H7 (cell line): ENCODE measurements at regions not wholly inside any gene's neighbourhood (a gene's known extent, or its start where the extent isn't known, plus 50 kb on each side); places are given as distances from the start of the nearest gene placed in this dataset.

ENCODE experiments used
- DNase-seq: peaks from one replicate; pipeline ENCODE4 v3.0.0; 2012
- H3K27me3 ChIP-seq: 2 replicates; pipeline ENCODE4 v1.6.0; 2011; ENCODE audit warnings: mild to moderate bottlenecking, low read length; ENCODE audit not compliant: control insufficient read depth, insufficient read depth
- H3K36me3 ChIP-seq: replicated peaks from 2 replicates; pipeline ENCODE4 v1.5.1; 2011; ENCODE audit warnings: low read length; ENCODE audit not compliant: control insufficient read depth, insufficient read depth
- H3K4me3 ChIP-seq: 2 replicates; pipeline ENCODE4 v1.5.1; 2011; ENCODE audit warnings: low read depth, mild to moderate bottlenecking, control low read depth, low read length, moderate library complexity; ENCODE audit not compliant: insufficient read depth

DNA sequence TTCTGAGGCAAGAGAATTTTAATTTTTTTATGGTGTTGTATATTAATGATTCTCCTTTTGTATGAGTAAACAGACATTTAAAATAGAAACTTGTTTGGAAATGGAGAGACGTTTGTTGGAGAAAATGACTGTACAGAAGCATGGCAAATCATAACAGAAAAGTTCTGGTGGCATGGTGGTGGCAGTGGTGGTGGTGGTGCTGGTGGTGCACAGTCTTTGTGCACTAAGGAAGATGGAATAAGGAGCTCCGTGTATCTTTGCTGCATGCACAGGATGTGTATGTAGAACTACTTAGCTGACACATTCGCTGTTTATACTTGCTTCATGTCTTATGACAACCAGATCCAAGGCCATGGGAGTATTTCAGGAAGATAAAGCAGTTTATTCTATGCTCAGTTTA, 294.9 kb downstream of the UTRN start:
- DNase-seq: no peak
- H3K27me3 ChIP-seq: no peaks in the 10 kb centered on the region
- no peak overlapping the region for H3K4me3 ChIP-seq
- H3K36me3 ChIP-seq: peaks cover 2% of the 10 kb centered on the region

DNA sequence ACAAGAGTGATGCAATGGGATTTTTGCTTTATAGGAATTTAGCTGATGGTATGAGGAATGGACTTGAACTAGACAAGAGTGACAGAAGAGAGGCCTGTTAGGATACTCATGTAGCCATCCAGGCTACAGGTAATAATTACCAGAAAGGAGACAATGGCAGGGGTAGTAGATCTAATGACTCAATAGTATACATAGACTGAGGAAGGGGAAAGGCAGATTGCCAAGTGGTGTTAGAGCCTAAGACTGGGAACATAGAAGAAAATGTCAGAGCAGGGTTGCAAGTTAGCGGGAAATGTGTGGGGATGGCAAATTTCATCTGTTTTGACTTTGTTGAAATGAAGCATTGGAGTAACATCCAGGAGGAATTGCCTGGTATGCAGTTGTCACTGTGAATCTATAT, 295.6 kb downstream of the UTRN start:
- H3K36me3 ChIP-seq: peaks cover 2% of the 10 kb centered on the region
- H3K27me3 ChIP-seq: no peaks in the 10 kb centered on the region
- no peak for DNase-seq
- H3K4me3 ChIP-seq: no peak overlapping the region

DNA sequence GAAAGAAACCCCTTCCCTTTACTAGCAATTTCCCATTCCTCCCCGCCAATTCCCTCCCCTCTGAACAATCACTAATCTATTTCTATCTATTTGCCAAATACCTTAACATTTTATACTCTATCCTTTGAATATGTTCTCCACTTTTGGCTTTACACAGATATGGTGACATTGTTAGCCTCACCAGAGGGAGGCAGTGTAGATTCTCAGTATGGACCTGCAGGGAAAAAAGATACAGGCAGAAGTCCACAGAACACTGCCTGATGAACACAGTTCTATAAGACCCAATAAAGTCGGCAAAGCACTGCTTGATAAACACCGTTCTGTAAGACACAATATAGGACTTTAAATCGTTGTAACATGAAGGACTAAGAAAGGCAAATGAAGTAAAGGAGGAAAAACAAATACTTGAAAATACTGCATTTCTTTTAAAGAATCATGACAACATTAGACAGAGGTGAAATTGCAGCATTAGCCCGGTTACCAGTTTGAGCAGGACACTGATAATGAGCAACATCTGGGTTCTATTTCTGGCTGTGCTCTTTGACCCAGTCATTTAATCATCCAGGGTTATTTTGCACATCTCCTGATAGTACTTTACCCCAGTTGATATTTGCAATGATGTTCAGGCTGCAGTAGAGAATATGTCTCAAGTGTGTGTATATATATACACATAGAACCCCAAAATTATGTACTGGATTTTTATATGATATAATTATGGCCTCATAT, 296.8 kb downstream of the UTRN start:
- no peak overlapping the region for H3K4me3 ChIP-seq
- no peaks in the 10 kb centered on the region for H3K27me3 ChIP-seq
- H3K36me3 ChIP-seq: peaks cover 2% of the 10 kb centered on the region
- DNase-seq: peak; percentile 8

DNA sequence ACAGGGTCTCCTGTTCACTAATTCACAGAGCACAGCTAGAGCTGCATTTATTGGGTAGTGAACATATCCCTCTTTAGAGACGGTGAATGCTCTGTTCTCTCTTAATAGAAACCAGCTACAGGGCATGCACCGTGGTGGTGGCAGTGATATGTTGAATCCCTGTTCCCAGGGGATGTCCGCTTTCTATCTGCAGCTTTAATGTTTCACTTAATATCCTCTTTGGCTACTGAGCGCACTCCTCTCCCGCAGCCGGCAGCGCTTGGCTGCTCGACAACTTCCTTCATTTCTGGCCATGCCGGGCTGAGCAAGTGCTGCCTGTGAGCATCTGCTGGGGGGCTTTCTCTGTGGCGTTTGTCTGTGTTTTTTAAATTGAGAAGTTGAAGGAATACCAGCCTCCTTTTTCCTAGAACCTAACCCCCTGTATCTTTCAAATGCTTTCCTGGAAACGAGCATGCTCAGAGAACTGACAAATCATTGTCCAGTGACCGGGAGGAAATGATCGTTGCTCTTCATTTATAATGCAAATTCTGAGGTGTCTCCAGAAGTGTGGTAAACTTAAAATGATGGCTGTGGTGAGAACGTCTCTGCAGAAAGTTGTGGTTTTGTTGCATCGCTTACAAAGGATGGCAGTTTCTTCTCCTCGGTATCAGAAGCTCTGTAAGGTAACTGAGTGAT, 297.9 kb downstream of the UTRN start:
- no peak for DNase-seq
- H3K4me3 ChIP-seq: no peak overlapping the region
- H3K36me3 ChIP-seq: no peaks in the 10 kb centered on the region
- H3K27me3 ChIP-seq: no peaks in the 10 kb centered on the region

DNA sequence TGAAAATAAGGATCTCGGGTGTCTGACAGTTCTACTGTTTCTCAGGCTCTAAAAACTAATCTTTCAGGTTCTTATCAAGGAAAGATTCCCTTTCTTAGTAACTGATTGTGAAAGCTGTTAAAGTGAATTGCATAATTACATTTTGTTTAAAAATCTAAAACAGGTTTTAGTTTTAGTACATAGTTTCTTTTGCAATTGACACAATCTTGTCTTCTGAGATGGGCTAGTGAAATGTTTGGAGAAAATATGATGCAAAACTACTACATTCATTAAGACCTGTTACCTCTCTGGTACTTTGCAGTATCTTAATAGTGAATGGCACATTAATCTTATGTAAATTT, 298.4 kb downstream of the UTRN start:
- Histone ChIP-seq H3K36me3 (no peaks in the 10 kb centered on the region), H3K27me3 (no peaks in the 10 kb centered on the region)

DNA sequence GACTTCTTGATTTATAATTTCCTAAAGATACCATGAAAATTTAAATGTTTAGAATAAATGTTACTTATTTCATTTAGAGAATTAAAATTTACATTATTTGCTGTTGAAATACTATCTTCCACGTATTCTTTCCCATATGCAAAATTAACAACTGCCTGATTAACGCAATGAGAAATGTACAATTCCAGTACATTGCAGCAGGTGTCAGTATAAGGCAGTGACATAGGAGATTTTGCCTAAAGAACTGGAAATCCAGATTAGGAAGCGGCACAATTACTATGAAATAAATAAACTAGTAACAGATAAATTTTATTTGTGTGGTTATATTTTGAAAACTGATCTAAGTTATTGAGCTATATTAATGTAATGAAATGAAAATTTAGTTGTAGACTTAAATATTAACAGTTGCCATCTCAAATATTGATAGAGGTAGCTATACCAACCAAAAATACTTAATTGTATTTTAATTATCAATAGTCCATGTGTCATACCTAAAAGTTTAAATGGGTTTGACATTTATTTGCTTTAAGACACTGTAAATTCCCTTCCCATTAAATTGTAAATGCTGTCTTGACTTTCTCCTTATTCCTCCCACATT, 300.2 kb downstream of the UTRN start:
- Histone ChIP-seq H3K4me3 (no peak overlapping the region), H3K27me3 (no peaks in the 10 kb centered on the region), H3K36me3 (no peaks in the 10 kb centered on the region)
- peak; percentile 2 for DNase-seq

More for the DNA sequence above, 298.4 kb downstream of the UTRN start:
- DNase-seq: no peak
- no peak overlapping the region for H3K4me3 ChIP-seq

DNA sequence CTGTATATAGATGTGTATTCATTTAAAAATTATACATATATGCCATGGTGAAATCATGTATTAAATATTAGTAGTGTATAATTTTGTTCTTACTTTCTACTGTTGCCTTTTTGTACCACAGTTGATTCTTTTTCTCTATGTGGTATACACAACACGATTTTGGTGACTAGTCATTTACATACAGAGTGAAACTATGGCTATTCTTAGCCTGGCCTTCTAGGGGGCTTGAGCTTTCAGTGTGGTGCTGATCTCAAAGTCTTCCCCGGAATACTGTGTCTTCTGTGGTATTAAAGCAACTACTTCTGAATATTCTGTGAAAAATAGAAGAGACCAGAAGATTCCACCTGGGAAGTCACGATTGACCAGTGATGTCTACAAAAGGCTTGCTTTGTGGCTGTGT, 301.9 kb downstream of the UTRN start:
- H3K4me3 ChIP-seq: no peak overlapping the region

DNA sequence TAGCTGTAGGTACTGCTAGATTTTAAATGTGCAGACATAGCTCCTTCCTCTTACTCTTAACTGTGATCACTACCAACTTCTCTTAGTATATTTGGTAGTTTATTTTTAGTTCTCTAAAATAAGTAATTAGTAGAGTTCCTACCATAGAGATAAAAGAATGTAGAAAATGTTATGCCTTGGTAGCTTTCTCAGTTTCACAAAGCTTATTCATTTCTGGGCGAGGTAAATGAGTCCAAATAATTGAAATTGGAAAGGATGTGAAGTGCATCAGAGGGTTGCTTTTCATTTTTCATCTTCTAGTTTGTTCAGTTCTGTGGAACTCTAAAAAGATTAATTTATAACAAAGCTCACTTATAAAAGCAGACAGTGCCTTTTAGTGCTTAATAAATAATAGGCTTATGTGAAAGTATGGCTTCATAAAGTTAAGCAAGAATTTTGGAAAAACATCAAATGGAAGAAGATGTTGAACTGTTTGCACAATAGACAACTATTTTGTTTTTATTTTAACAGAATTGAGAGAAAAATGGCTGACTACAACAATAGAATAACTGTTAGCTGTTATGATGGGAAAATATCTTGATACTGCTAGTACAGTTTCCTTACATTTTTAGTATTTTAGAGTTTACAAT, 303.7 kb downstream of the UTRN start:
- DNase-seq: no peak
- Histone ChIP-seq H3K36me3 (peaks cover 3% of the 10 kb centered on the region), H3K4me3 (no peak overlapping the region), H3K27me3 (no peaks in the 10 kb centered on the region)

More for the DNA sequence above, 301.9 kb downstream of the UTRN start:
- DNase-seq: peak; percentile 2
- Histone ChIP-seq H3K36me3 (no peaks in the 10 kb centered on the region), H3K27me3 (no peaks in the 10 kb centered on the region)

DNA sequence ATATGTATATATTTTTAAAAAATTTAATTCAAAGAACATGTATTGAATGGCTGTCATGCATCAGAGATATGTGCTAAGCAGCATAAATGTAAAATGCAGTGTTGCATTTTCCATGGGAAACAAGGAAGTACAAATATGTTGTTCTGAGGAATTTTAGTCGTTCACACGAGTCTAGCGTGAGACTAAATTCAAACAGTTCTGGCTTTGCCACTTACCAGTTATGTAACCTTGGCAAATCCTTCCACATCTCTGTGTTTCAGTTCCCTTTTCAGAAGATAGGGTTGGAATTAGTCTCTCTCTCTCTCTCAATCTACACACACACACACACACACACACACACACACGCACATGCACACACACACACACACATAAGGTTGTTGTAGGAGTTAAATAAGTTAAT, 305.4 kb downstream of the UTRN start:
- no peak overlapping the region for H3K4me3 ChIP-seq
- no peak for DNase-seq
- no peaks in the 10 kb centered on the region for H3K27me3 ChIP-seq
- peaks cover 3% of the 10 kb centered on the region for H3K36me3 ChIP-seq

DNA sequence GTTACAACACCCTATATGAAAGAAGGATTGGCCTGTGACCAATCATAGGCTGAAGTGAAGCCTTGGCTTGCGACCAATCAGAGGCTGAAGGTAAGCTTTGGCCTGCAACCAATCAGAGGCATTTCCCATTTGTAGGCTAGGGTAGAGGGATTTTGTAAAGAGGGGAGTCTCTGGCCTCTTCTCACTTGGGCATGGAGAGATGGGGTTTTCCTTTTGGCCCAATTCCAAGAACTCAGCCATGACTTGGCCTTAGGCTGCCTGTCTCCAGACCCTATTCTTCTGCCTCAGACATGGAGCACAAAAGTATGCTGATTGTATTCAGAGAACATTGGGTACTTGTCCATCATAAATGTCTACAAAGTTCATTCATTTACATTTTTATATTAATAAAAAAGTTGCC, 308.3 kb downstream of the UTRN start:
- Histone ChIP-seq H3K27me3 (no peaks in the 10 kb centered on the region), H3K36me3 (peaks cover 3% of the 10 kb centered on the region), H3K4me3 (no peak overlapping the region)
- DNase-seq: no peak

DNA sequence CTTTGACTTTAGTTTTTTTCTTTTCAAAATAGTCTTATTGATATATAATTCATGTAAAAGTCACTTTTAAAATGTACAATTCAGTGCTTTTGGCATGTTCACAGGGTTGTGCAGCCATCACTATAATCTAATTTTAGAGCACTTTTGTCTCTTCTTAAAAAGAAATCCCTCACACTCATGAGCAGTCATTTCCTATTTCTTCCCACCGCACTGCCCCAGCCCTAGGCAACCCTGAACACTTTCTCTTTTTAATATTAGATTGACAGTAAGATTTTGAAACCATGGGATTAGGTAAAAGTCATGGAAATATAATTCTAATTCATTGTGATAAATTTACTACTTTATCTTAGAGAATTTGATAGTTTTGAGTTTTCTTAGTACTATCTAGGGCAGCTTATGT, 309.4 kb downstream of the UTRN start:
- Histone ChIP-seq H3K27me3 (no peaks in the 10 kb centered on the region), H3K36me3 (peaks cover 3% of the 10 kb centered on the region), H3K4me3 (no peak overlapping the region)
- DNase-seq: no peak

DNA sequence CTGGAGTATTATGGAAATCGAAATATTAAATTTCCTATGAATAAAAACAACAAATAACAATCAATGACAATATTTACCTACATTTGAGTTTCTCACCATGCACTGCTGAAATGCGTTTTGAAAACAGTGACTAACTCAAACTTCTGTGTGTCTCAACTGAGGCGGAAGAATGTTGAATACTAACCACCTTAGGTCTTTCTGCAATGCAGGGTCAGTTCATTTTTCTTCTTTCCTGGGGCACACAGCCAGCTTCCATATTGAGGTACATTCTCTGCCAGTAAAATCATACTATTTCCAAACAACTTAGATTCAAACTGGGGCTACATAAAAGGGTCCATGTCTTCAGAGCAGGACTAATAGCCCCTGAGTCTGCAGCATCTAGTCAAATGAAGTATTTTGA, 310.1 kb downstream of the UTRN start:
- peaks cover 3% of the 10 kb centered on the region for H3K36me3 ChIP-seq
- DNase-seq: no peak
- H3K4me3 ChIP-seq: no peak overlapping the region

DNA sequence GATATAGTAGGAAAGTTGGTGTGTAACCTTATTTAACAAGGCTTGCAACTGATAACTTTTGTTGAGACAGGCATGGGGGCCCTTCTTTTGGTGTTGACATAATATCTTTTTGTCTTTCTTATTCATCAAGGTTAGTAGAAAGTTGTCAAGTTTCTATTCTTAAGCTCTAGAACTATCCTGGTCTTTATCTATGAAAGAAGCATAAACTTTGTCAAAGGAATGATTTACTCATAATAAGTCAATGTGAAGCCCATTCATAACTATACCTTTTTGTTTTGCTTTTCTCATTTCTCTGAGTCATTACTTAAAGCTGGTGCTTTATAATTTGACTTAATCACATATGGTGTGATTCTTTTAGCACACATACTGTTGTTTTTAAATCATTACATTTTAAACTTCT, 312.4 kb downstream of the UTRN start:
- peaks cover 3% of the 10 kb centered on the region for H3K36me3 ChIP-seq
- DNase-seq: no peak
- H3K4me3 ChIP-seq: no peak overlapping the region

More for the DNA sequence above, 310.1 kb downstream of the UTRN start:
- no peaks in the 10 kb centered on the region for H3K27me3 ChIP-seq

DNA sequence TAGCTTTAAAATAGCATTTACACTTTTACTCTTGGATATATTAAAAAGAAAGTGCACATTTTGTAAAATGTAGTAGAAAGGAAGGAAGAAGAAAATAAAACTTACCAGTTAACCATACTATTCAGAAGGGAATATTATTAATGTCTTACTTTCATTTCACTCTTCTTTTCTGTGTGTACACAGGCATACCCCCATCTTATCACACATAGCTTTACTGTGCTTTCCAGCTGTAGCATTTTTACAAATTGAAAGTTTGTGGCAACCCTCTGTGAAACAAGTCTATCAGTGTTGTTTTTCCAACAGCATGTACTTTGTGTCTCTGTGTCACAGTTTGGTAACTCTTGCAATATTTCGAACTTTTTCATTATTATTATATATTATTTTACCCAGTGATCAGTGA, 314.5 kb downstream of the UTRN start:
- H3K36me3 ChIP-seq: no peaks in the 10 kb centered on the region; the same call in 1 of the 2 replicates
- no peaks in the 10 kb centered on the region for H3K27me3 ChIP-seq
- no peak for DNase-seq
- H3K4me3 ChIP-seq: no peak overlapping the region

More for the DNA sequence above, 312.4 kb downstream of the UTRN start:
- no peaks in the 10 kb centered on the region for H3K27me3 ChIP-seq

DNA sequence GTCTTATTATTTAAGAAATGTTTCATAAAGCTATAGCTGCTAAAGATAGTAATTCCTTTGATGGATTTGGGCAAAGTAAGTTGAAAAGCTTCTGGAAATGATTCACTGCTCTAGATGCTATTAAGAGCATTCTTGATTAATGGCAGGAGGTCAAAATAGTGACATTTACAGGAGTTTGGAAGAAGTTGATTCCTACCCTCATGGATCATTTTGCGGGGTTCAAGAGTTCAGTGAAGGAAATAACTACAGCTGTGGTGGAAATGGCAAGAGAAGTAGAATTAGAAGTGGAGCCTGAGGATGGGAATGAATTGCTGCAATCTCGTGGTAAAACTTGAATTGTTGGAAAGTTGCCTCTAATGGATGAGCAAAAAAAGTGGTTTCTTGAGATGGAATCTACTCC, 316.1 kb downstream of the UTRN start:
- H3K27me3 ChIP-seq: no peaks in the 10 kb centered on the region
- no peak for DNase-seq
- H3K36me3 ChIP-seq: no peaks in the 10 kb centered on the region; the same call in 1 of the 2 replicates
- H3K4me3 ChIP-seq: no peak overlapping the region
